ENCODE measurements at regions not wholly inside any gene's neighbourhood (a gene's known extent, or its start where the extent isn't known, plus 50 kb on each side); places are given as distances from the start of the nearest gene placed in this dataset.

GRCh38 chr6:43967719-43968091 lies 159.5 kb downstream of the MRPL14 start:
- no TSS peak for BruUV-seq (replicated peaks)
- H3K9me1 ChIP-seq (replicated peaks; ENCODE audit: control insufficient read depth, extremely low read depth, insufficient read depth, low read length) = no peaks in the 10 kb centered on the region
- no peaks in the 10 kb centered on the region for H3K36me3 ChIP-seq (ENCODE audit: control insufficient read depth in 2 of 2, extremely low read depth in 1 of 2, insufficient read depth in 2 of 2, low read length in 2 of 2)
- no peaks in the 10 kb centered on the region for H3K79me2 ChIP-seq (ENCODE audit: control insufficient read depth, insufficient read depth, low read length)
- dilution Hi-C loops (cut with MboI; ENCODE audit: extremely low pct_ligation_motif_present, low sequenced_read_pairs) (no loop called here), intact Hi-C loops (cut with micrococcal nuclease) (no loop called here)
- no peak for FAIRE-seq
- no peak overlapping the region for H3K4me3 ChIP-seq (replicated peaks in 1 of 3; ENCODE audit: insufficient read depth in 1 of 3, low read depth in 1 of 3, low read length in 3 of 3)
- ChIA-PET CTCF (interaction anchor here (0.9 to 1.6 kb wide), 3 partner anchors 11 to 107 kb away, joined by 3 read pairs; no protein-coding TSS in a partner anchor), POLR2A (no interaction called here)
- H3K4me2 ChIP-seq (ENCODE audit: insufficient read depth, low read length) = no peak overlapping the region
- H3K9me3 ChIP-seq (replicated peaks; ENCODE audit: control insufficient read depth, insufficient read depth, low read length) = no peaks in the 10 kb centered on the region
- H4K20me1 ChIP-seq (replicated peaks; ENCODE audit: control insufficient read depth, extremely low read depth, insufficient read depth, low read length) = no peaks in the 10 kb centered on the region
- H3K27me3 ChIP-seq (ENCODE audit: control insufficient read depth in 2 of 2, insufficient read depth in 2 of 2, low read length in 2 of 2) = peaks cover 8 to 13% of the 10 kb centered on the region in 2 experiments
- H2AFZ ChIP-seq (ENCODE audit: low read depth, low read length) = no peak overlapping the region
- no peak overlapping the region for H3K9ac ChIP-seq (replicated peaks; ENCODE audit: extremely low read depth, insufficient read depth, low read length)
- H3K4me1 ChIP-seq (ENCODE audit: control insufficient read depth, extremely low read depth, insufficient read depth, low read length) = peaks cover 2% of the 10 kb centered on the region
- H3K27ac ChIP-seq (ENCODE audit: insufficient read depth, low read depth, low read length) = no peak overlapping the region
- TF ChIP-seq POLR2A (IDR thresholded peaks at IDR 0.05; ENCODE audit: low read depth, low read length) = no peak
- no peak for TF ChIP-seq EZH2 (IDR thresholded peaks at IDR 0.05; ENCODE audit: borderline replicate concordance, low read depth, low read length, severe bottlenecking)
- no peak for TF ChIP-seq GATA2 (IDR thresholded peaks at IDR 0.05; ENCODE audit: insufficient read depth, insufficient read length, low read depth, low read length)
- TF ChIP-seq POLR2AphosphoS5 (IDR thresholded peaks at IDR 0.05; ENCODE audit: insufficient read depth, low read depth, low read length) = no peak
- no peak for TF ChIP-seq CTCF (IDR thresholded peaks at IDR 0.05; ENCODE audit: extremely low read depth in 1 of 2, insufficient read depth in 1 of 2, low read depth in 1 of 2, low read length in 2 of 2)
- TF ChIP-seq MYC (IDR thresholded peaks at IDR 0.05; ENCODE audit: low read depth, low read length) = no peak
- no peak for TF ChIP-seq FOS (IDR thresholded peaks at IDR 0.05; ENCODE audit: borderline replicate concordance, insufficient read depth, low read length)
- DNase-seq (ENCODE audit: low read depth, low spot score) = no peak

Data from endothelial cell of umbilical vein (primary cell).